D721Med (cell line): ENCODE measurements at regions not wholly inside any gene's neighbourhood (a gene's known extent, or its start where the extent isn't known, plus 50 kb on each side); places are given as distances from the start of the nearest gene placed in this dataset.

ENCODE experiments used
- DNase-seq: peaks from one replicate; pipeline ENCODE4 v3.0.0; 2011; ENCODE audit warnings: low spot score; ENCODE audit not compliant: insufficient read length
- FAIRE-seq: peaks from 2 replicates; lab custom pipeline; 2011; peaks lifted over from hg19 to GRCh38; lab: Jason Lieb, UNC
- CTCF ChIP-seq: IDR thresholded peaks from 2 replicates; pipeline ENCODE4 v1.5.1; 2012; ENCODE audit warnings: mild to moderate bottlenecking, control low read depth; ENCODE audit not compliant: insufficient read depth; ENCODE audit errors: missing control alignments

GRCh38 chr10:131517781-131518180, 206.3 kb upstream of the TCERG1L start:
- no peak for TF ChIP-seq CTCF
- FAIRE-seq (no peak), DNase-seq (no peak)

- no peak for DNase-seq
- FAIRE-seq = no peak
- no peak for TF ChIP-seq CTCF
Measured at GRCh38 chr10:131519723-131520605, 208.4 kb upstream of the TCERG1L start.

GRCh38 chr10:131531265-131532190, 220.0 kb upstream of the TCERG1L start:
- DNase-seq = no peak
- TF ChIP-seq CTCF = no peak
- FAIRE-seq = no peak

- TF ChIP-seq CTCF = no peak
- FAIRE-seq (no peak), DNase-seq (no peak)
Measured at GRCh38 chr10:131532291-131532690, 220.8 kb upstream of the TCERG1L start.

- FAIRE-seq = no peak
- no peak for DNase-seq
- TF ChIP-seq CTCF = no peak
Measured at GRCh38 chr10:131532745-131533341, 221.3 kb upstream of the TCERG1L start.

GRCh38 chr10:131533846-131534526, 222.5 kb upstream of the TCERG1L start:
- no peak for FAIRE-seq
- DNase-seq = no peak
- no peak for TF ChIP-seq CTCF
